ENCODE measurements at regions not wholly inside any gene's neighbourhood (a gene's known extent, or its start where the extent isn't known, plus 50 kb on each side); places are given as distances from the start of the nearest gene placed in this dataset.

DNA sequence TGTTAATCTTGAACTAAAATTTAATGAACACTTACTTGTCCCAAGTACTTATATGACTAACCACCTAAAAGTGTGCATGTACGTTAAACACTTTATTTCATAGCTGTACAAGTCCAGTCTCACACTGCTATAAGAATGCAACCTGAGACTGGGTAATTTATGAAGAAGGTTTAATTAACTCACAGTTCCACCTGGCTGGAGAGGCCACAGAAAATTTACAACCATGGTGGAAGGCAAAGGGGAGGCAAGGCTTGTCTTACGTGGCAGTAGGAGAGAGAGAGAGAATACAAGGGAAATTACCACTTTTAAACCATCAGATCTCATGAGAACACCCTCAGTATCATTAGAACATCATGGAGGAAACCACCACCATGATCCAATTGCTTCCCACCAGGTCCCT is 748.7 kb upstream of the HS3ST1 start:
- TF ChIP-seq, protein P1, sequence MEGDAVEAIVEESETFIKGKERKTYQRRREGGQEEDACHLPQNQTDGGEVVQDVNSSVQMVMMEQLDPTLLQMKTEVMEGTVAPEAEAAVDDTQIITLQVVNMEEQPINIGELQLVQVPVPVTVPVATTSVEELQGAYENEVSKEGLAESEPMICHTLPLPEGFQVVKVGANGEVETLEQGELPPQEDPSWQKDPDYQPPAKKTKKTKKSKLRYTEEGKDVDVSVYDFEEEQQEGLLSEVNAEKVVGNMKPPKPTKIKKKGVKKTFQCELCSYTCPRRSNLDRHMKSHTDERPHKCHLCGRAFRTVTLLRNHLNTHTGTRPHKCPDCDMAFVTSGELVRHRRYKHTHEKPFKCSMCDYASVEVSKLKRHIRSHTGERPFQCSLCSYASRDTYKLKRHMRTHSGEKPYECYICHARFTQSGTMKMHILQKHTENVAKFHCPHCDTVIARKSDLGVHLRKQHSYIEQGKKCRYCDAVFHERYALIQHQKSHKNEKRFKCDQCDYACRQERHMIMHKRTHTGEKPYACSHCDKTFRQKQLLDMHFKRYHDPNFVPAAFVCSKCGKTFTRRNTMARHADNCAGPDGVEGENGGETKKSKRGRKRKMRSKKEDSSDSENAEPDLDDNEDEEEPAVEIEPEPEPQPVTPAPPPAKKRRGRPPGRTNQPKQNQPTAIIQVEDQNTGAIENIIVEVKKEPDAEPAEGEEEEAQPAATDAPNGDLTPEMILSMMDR (conservative IDR thresholded peaks at IDR 0.05), result no peak
- TF ChIP-seq EZH2 (IDR thresholded peaks at IDR 0.05; ENCODE audit: low read depth), result no peak

Data from PC-9 (cell line).